CD4-positive, alpha-beta T cell treated with Interferon alpha-2 for 1 hour (primary cell): ENCODE measurements at regions not wholly inside any gene's neighbourhood (a gene's known extent, or its start where the extent isn't known, plus 50 kb on each side); places are given as distances from the start of the nearest gene placed in this dataset.
"Not testable (repeated sequence)": the region's sequence is repeated elsewhere in the genome, so short reads cannot be mapped to it uniquely, and the experiment has no call there.

ENCODE experiments used
- DNase-seq, 2 donors: peaks; one replicate each; pipeline ENCODE4 v3.0.0-alpha.2; 2020 to 2022

DNA sequence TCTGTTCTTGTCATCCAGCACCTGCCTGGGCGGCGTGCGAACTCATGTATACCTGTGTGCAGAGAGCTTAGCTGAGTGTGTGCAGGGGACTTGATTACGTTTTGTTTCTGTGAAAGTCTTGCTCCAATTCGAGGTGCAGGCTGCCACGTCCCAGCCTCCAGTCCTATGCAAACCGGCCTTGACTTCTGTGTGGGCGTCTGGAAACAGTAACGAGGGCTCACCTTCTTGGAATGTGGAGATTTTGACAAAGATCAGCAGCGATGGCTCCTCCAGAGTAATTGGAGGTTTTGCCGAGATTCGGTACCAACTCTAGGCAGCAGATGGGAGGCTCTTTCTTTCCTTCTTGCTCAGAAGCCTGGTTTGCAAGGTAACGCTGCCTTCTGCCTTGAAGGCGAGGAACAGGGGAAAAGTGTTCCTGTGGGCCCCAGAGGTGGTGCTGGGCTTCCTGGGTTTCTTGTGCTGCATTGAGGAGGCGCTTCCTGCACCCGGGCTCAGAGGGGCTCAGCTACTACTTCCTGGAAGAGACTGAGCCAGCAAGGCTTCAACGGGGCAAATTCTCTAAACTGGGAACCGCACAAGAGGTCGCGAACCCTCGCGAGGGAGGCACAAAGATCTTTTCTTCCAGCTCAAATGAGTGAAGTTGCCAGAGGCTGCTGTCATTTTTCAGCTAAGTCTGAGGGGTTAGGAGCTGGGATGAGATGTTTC lies 249.0 kb downstream of the AACS start:
- no peak for DNase-seq

DNA sequence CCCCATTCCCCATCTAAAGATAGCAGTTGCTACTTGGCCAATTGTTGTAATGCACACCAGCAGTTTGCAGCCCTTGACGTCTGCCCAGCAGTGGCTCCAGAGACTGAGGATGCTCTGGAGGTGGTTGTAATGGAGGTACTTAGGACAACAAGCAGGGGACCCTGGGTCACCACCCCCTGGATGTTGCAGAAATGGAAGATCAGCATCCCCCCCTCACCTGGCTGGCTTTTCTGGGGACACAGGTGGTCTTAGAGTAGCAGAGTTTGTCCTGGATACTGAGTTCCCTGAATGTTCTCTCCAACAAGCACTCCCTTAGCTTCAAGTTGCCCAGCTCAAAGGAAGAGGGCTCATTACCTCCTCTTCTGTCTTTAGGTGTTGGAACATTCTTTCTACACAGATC lies 250.5 kb downstream of the AACS start:
- no peak for DNase-seq

DNA sequence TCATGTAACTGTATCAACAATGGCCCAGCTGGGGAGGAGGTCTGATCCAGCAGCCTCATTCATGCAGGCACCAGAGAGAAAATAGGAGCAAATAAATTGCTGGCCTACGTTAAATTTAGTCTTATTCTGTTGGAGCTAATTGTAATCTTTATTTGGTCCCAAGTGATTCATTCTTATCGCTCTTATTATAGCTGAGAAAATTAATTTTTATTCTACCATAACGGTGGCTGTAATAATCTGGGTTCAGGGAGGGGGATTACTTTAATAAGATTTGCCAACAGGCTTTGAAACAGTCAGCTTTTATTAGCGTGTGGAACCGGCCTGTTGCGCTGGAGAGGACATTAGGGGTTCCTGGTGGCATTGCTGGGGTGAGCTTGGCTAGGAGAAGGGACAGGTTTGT lies 254.9 kb downstream of the AACS start:
- DNase-seq, result no peak

DNA sequence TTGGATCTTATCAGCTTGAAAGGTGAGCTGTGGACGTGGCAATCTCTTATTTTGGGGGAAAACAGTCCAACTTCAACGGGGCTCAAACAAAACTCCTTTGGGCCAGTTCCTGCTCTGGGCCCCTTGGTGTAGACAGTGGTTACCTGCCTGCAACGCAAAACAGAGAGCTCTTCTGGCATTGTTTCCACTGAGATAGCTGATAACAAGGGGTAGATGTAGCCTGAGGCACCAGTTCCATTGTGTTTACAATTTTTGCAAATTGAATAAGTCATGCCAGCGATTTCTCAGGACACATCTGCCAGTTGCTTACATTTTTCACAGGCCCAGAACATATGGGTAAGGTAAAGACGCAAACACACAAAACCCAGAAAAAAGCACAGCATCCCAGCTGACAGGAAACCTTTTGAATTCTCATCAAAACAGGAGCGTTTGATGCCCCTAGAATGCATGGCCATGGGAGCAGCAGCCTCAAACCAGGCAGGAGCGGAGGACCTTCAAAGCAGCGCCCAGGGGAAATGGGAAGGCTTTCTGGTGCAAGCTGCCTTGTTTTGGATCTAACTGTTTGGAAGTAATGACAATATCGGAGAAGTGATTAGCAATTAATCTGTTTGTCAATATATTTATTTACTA lies 259.7 kb downstream of the AACS start:
- no peak for DNase-seq

DNA sequence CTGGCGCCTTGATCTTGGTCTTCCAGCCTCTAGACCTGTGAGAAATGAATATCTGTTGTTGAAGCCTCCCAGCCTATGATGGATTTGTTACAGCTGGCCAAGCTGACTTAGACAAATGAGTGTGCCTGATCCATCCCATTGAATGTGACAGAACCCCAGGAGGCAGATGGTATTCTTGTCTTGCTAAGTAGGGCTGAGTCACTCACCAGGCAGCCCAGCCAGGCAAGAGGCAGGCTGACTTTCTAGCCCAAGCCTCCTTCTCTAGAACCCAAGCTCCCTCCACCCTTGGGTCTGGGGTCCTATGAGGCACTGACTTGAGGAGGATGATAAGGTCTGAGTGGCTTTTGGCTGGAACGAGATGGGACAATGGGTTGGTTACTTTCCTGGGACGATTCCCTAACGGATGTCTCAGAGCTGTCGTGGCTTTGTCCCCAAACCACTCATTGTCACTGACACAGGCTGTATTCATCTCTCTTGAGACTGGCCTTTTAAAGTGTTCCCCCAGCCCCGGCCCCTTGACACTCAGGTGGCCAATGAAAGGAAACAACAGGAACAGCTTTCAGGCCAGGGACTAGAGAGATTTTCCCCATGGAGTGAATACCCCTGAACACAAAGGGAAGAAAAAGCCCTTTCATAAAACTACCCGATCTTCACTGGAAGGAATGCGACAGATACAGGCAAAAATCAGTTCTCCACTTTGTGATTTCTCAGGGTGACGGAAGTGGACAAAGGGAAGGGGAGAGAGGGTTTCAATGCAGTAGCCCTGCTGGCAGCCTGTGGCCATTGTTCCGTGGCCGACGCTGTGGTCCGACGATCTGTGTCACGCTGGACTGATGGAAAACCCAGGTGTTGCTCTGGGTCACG lies 264.2 kb downstream of the AACS start:
- no peak for DNase-seq

DNA sequence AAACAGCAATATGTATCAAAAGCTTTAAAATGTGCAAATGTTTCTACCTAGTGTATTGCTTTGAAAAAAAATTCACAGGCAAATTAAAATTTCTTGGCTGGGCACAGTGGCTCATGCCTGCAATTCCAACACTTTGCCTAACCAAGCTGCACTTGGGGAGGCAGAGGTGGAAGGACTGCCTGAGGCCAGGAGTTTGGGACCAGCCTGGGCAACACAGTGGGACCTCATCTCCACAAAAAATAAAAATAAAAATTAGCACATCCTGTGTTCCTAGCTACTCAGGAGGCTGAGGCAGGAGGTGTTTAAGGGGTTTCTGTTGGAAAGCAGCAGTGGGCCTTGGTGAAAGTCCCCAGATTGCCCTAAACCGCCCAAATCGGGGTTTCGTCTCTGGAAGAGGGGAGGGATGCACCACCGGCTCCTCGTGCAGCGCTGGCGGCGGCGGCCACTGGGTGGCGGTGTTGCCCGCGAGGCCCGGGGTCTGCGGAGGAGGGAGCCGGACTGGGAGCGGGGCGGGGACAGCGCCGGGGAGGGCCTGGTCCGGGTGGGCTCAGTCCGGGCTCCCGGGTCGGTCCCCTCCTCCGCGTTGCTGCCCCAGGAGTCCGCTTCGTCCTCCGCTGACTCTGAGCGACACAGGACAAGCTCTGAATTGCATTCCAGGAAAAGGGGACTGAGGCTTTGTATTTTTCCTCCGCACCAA lies 265.6 kb downstream of the AACS start:
- peak in 1 of 2 donors; percentile 23 for DNase-seq

DNA sequence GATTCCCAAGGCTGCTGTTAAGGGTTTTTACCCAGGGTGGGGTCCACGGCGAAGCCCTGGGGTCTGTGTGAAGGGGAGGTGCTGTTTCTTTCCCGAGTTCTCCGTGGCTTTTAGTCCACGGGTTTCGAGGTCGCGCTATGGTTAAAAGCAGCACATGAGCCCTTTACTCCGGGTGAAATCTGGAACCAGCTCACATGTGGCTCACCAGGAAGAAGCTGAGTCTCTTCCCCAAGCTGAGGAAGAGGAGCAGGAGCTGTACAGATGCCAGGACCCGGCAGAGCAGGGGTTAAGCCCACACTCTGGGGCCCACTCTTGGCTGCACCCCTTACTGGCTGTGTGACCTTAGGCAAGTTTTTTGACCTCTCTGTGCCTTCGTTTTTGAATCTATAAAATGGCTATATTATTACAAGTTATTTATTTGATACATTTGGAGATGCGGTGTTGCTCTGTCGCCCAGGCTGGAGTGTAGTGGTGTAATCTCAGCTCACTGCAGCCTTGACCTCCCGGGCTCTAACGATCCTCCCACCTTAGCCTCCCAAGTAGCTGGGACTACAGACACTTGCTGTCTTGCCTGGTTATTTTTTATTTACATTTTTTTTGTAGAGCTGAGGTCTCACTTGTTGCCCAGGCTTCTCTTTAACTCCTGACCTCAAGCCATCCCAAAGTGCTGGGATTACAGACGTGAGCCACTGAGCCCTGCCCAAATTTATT lies 266.3 kb downstream of the AACS start:
- DNase-seq, result no peak

DNA sequence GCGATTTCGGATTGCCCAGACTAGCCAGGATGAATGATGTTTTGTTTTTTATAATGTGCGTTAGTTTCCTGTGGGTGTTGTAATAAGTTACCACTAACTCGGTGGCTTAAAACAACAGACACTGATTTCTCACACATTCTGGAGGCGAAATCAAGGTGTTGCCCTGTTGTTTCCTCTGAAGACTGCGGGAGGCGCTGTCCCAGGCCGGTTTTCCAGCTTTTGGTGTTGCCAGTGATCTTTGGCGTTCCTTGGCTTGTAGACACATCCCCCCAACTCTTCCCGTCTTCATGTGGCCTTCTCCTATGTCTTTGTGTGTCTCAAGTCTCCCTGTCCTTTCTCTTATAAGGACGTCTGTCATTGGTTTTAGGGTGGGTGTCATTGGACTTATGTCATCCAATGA lies 267.7 kb downstream of the AACS start:
- DNase-seq, result no peak

DNA sequence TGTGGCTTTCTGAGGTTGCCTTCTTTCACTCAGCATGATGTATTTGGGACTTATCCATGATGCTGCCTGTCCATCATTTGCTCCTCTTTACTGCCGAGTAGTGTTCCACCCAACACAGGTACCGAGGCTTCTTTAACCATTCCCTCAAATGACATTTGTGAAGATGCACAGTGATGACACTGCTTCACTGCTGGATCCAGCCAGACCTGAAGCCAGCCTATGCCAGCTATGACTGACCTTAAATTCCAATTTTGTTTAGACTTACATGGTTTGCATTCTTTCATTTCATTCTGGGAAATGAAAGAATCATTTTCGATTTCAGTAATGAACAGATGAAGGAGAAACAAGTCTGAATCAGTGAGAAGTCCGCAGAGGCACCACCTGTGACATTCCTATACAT lies 271.0 kb downstream of the AACS start:
- DNase-seq, result no peak

DNA sequence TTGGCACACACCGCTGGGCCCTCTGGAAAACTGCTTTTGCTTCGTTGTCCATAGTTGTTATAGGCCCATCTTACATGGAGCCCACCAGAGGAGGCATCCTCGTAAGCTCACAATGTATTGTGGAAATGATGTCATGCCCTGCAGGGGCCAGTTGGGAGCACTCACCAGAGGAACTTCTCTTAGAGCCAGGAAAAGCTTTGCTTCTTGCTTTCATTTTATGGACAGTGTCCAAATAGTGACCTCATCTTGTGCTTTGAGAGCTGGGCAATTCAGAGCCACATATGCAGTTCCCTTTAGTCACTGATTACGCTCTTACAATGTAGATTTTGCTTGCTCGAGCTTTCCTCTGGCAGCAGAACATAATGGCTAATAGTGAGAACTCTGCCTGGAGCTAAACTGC lies 275.6 kb downstream of the AACS start:
- DNase-seq, result no peak

DNA sequence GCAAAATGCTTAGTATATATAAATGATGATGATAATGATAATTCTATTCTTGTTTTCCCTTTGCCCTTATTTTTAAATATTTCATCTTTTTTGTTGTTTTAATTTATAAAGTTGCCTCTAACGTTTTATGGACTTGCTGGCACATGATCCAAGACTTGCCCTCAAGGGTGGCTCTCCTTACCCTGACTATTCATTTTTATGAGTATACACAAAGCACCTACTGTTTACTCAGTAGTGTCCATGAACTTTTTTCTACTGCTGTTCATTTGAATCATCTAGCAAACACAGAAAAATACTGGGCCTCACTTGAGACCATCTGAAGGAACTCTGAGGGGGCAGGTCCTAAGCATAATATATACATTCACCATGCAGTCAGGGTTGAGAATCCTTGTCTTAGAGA lies 276.2 kb downstream of the AACS start:
- no peak for DNase-seq

DNA sequence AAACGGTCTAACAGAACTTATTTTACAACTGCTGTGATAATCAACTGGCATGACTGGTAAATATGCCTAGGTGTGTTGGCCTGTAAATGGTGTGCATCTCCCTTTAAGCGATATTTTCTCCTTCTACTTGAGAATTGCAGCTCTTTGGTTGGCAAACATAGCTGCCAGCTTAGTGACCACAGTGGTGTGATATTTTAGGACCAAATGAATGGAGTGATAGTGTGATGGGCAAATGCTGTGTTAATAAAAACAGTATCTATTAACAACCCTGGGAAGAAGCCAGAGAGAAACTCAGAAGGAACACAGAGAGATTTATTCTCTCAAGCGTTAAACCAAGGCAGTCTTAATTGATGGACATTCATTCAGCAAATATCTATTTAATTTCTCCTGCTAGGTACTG lies 278.4 kb downstream of the AACS start:
- no peak for DNase-seq

DNA sequence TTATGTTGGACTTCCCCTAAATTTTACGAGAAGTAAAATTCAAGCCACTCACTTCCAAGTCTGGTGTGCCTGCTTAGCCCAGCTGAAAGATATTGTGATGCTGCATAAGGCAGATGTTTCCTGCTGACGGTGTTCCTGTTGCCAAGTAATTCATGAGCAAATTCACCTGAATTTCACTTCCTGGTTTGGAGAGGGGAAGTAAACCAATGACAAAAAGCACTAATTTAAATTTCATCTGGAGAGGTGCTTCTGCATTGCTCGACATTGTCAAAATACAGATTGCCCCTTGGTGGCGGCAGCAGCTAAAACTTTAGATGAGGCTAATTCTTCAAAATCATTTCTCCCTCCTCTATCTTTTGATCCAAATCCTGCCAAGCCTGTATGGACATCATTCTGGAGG lies 281.1 kb downstream of the AACS start:
- DNase-seq, result no peak

DNA sequence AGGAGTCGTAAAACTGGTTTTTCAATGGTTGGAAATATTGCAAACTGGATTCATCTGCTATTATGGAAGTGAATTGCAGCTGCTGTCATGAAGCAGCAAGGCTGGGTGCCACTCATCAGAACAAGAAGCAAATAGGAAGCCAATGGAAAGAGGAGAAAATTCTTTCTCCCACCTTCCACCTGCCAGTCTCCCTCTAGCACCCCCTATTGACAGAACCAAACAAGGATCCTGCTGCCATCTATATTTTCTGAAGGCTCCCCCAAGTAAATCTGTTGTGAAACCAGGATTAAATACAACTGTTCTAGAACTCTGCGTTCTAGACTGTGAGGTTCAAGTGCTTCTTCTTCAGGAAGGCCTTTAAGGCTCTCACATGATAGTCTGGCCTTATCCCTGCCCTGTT lies 286.6 kb downstream of the AACS start:
- DNase-seq, result no peak

DNA sequence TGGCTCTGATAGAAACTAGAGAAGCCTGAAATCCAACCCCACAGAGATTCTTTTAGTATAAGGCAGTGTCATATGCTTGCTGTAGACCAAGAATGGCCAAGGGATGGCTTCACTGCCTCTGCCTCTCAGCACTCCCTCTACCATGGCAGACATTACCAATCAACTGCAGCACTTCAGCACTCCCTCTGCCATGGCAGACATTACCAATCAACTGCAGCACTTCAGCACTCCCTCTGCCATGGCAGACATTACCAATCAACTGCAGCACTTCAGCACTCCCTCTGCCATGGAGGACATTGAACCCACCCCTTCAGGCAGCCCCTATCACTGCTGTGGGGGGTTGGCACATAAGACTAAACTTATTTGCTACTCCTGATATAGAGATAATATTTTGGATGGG lies 287.8 kb downstream of the AACS start:
- DNase-seq, result not testable (repeated sequence)

DNA sequence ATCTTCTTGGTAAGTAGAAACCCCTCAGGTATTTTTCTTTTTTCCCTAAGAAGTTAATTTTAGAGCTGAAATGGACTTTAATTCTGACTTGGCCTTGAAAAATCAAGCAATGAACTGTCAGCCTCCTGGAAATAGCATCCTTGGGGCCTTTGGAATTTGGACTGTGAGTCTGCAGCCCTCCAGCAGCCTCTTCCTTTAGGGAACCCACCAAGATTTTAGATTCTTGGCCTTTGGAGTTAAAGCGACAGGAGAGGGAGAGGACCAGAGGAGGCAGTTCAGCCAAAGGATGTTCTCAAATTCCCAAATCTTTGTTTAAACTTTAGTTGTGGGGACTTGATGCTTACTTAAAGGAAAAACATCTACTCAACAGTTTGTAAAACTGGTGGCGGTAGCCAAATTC lies 288.6 kb downstream of the AACS start:
- DNase-seq, result no peak

DNA sequence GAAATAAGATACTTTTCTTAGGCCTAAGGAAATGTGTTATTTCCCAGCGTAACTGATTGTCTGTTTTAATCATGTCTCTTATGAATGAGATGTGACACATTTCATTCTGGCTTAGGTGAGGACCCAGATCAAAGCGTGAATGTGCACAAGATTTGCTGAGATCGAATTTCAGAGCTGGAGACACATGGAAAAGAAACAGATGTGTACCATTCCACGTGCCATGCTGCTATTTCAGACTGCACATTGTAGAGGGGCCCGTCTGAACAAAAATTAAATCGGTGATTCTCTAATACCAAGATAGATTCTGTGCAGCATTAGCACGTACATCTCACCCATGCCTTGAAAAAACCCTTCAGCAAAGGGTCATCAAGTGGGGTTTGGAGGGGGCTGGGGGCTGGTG lies 290.4 kb downstream of the AACS start:
- no peak for DNase-seq

DNA sequence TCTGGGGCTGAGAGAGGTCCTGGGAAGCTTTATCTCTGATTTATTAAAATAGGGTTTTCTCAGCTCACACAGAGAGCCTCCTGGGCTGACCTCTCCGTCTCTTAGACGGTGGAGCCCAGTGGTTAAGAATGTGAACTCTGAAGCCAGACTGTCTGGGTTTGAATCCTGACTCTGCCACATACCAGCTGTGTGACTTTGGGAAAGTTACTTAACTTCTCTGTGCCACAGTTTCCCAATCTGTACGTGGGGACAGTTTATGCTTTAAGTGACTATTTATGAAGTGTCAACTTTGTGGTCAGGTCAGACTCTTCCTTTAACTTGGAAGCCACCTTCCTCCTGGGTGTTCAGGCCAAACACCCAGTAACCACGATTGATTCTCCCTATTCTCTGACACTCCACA lies 290.9 kb downstream of the AACS start:
- DNase-seq, result no peak

DNA sequence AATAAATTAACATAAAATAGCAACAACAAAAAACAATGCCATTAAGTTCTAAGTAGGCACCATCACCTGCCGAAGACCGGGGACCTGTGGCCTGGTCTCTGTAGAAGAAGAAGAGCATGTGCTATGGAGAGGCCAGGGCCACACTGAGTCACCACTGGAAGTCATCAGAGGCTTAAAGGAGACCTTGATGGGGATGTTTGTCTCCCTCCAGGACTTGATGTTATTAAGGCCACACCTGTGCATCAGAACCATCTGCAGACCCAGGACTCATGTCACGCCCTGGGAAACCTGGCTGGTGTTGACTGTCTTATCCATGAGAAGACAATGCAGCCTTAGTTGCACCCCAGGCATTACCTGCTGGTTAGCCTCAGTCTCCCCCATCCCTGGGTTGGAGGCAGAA lies 292.3 kb downstream of the AACS start:
- no peak for DNase-seq

DNA sequence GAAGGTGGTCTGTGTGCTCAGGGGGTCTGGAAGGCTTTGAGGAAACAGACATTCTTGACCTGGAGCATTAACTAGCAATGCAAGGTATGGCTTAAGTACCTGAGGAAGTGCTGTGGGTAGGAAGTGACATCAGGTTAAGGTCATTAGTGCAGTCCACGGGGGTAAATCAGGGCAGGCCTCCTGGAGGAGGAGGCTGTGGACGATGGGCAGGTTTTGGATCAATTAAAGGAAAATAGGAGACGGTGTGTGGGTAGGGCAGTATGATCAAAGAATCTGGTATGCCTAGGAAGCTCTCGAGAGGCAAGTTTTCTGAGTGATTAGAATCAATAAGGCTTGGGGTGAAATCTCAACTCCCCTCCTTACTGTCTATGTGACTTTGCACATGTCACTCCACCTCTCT lies 295.3 kb downstream of the AACS start:
- DNase-seq, result no peak

DNA sequence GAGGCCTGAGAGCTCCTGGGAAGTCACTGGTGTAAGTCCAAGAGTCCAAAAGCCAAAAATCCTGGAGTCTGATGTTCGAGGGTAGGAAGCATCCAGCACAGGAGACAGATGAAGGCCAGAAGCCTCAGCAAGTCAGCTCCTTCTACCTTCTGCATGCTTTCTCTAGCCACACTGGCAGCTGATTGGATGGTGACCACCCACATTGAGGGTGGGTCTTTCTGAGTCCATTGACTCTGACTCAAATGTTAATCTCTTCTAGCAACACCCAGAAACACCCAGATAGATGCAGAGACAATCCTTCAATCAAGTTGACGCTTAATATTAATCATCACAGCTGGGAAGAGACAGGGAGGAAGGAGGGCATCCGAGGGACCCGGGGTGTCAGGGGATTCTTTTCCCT lies 305.8 kb downstream of the AACS start:
- DNase-seq, result no peak

DNA sequence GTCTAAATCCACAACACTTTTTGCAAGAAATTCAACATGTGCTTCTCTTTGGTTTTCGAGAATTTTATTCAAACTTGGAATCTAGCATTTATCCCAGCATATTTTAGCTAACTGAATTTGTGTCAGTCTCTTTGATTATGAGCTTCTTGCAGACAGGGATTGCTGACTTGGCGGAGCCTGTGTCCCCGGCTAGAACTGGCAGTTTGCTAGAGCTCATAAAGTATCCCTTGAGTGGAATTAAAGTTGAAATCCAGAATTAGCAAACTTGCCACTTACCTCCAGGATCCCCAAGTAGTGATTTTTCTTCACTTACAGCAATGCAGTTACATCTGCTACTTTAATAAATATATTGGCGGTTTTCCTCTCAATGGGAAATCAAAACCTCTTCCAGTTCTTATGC lies 306.9 kb downstream of the AACS start:
- DNase-seq, result no peak

DNA sequence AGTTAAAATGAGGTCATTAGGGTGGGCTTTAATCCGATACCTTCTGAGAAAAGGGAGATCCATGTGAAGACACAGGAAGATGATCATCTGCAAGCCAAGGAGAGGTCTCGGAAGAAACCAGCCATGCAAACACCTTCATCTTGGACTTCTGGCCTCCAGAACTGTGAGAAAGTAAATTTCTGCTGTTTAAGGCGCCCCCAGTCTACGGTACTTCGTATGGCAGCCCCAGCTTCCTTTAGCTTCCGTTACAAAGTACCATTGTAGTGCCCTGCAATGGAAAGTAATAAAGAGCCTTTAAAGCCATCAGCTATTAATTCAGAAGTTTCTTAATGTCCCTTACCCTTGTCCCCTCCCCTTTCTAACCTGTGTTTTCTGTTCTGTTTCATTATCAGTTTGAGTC lies 308.1 kb downstream of the AACS start:
- DNase-seq, result no peak
